GM13976 (cell line): ENCODE measurements at regions not wholly inside any gene's neighbourhood (a gene's known extent, or its start where the extent isn't known, plus 50 kb on each side); places are given as distances from the start of the nearest gene placed in this dataset.

Experiments
- DNase-seq: peaks from one replicate; pipeline ENCODE4 v3.0.0; 2012; ENCODE audit warnings: low spot score
- CTCF ChIP-seq: IDR thresholded peaks from 2 replicates; pipeline ENCODE4 v1.5.1; 2012; ENCODE audit warnings: borderline replicate concordance, mild to moderate bottlenecking; ENCODE audit not compliant: insufficient read depth; ENCODE audit errors: extremely low read depth, missing control alignments, control extremely low read depth
- in situ Hi-C: fragments of 300-500 bp; cut with MboI; formaldehyde crosslinking; loops from one replicate; pipeline ENCODE4 v1.12.0; 2022; ENCODE audit warnings: low sequenced_read_pairs, mixed read lengths, inconsistent platforms; ENCODE audit not compliant: unreplicated experiment

GRCh38 chr13:62598708-62599107 lies 1183.1 kb upstream of the PCDH20 start:
- in situ Hi-C loops = no loop called here
- DNase-seq = no peak
- TF ChIP-seq CTCF = no peak

DNA sequence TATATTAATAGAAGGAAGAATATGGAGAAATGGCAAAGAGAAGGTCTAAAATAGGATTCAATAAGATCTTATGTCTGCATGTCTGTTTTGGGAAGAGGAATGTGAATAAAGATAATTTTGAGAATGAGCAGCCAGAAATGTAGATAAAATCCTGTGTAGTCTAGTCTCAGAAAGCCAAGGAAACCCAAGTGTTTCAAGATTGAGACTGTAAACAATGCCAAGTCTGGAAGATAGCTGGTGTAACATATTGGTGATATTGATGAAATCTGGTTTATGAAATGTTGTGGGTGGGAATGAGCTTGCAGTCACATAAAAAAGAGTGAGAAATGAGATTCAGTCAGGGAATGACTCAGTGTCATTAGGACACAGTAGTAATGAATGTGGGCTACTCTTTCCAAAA lies 1180.3 kb upstream of the PCDH20 start:
- DNase-seq = no peak
- TF ChIP-seq CTCF = no peak
- in situ Hi-C loops = no loop called here

- in situ Hi-C loops = no loop called here
- no peak for TF ChIP-seq CTCF
- DNase-seq = no peak
These were observed 1178.2 kb upstream of the PCDH20 start for GRCh38 chr13:62593804-62594203.

- in situ Hi-C loops = no loop called here
- no peak for DNase-seq
- TF ChIP-seq CTCF = no peak
These were observed 1167.8 kb upstream of the PCDH20 start for GRCh38 chr13:62583466-62583865.

DNA sequence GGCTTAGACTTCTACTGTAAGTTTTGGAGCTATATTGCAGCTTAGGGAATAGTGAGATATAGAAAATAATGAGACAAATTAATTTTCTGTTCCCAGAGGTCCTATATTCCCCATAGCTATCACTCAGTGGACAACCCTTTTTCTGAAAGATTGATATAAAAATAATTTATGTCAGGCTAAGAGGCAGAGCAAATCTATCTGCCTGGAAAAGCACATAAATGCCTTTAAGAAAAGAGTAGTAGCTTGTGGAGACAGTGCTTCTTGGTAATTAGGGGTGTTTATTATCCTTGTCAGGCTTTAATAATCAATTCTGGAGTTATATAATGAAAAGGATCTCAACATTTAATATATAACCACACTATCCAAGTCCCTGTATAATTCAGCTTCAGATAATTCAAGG lies 1162.8 kb upstream of the PCDH20 start:
- TF ChIP-seq CTCF = no peak
- DNase-seq = no peak
- in situ Hi-C loops = no loop called here

GRCh38 chr13:62564770-62565169 lies 1149.1 kb upstream of the PCDH20 start:
- in situ Hi-C loops = no loop called here
- no peak for DNase-seq
- TF ChIP-seq CTCF = no peak

DNA sequence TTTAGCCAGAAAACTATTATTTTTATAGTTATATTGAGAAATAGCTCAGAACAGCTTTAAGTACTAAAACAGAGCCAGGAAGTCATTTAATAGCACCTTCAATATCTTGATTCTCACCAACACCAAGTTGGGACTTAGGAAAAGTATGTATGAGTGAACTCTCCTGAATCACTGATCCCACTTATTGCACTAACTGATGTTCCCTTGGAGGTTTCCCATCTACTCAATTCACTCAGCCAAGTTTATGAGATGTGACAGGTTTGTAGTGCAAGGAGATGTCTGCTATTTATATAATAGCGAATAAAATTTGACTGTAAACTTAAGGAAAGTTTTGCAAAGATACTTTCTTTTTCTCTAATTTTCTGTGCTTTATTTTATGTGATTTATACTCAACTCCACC lies 1147.6 kb upstream of the PCDH20 start:
- in situ Hi-C loops = no loop called here
- TF ChIP-seq CTCF = no peak
- no peak for DNase-seq
